ENCODE measurements at regions not wholly inside any gene's neighbourhood (a gene's known extent, or its start where the extent isn't known, plus 50 kb on each side); places are given as distances from the start of the nearest gene placed in this dataset.
"Not testable (repeated sequence)": the region's sequence is repeated elsewhere in the genome, so short reads cannot be mapped to it uniquely, and the experiment has no call there.

- TF ChIP-seq POLR2AphosphoS5 (IDR thresholded peaks at IDR 0.05; ENCODE audit: low read depth, low read length); CTCF (IDR thresholded peaks at IDR 0.05); REST (IDR thresholded peaks at IDR 0.05; ENCODE audit: insufficient read depth in 1 of 2, low read depth in 2 of 2, low read length in 1 of 2); SIN3A (IDR thresholded peaks at IDR 0.05; ENCODE audit: borderline replicate concordance, insufficient read depth, low read depth, low read length); TCF7L2 (IDR thresholded peaks at IDR 0.05; ENCODE audit: low read depth, low read length): not testable (repeated sequence)
These were observed 113.4 kb upstream of the HEY2 start for GRCh38 chr6:125636011-125636410.
